ENCODE measurements at regions not wholly inside any gene's neighbourhood (a gene's known extent, or its start where the extent isn't known, plus 50 kb on each side); places are given as distances from the start of the nearest gene placed in this dataset.

GRCh38 chr4:58871509-58871908, 1761.3 kb upstream of the IGFBP7 start:
- TF ChIP-seq CTCF (IDR thresholded peaks at IDR 0.05): no peak
- H3K4me3 Mint-ChIP-seq: no peak overlapping the region

GRCh38 chr4:58849026-58849425, 1738.8 kb upstream of the IGFBP7 start:
- H3K27ac ChIP-seq (ENCODE audit: low read length): no peak overlapping the region
- H3K4me3 ChIP-seq (ENCODE audit: low read length): no peak overlapping the region
- Mint-ChIP-seq H3K4me1 (no peaks in the 10 kb centered on the region), H3K27ac (no peak overlapping the region), H3K36me3 (peaks cover 7% of the 10 kb centered on the region), H3K4me3 (no peak overlapping the region), H3K27me3 (ENCODE audit: low read depth in 2 of 2) (no peaks in the 10 kb centered on the region), H3K9me3 (peaks cover 7 to 13% of the 10 kb centered on the region in 2 donors)
- no peaks in the 10 kb centered on the region for H3K4me1 ChIP-seq (ENCODE audit: control insufficient read depth, insufficient read depth, low read length)
- no peaks in the 10 kb centered on the region for H3K27me3 ChIP-seq (ENCODE audit: control insufficient read depth, insufficient read depth, low read length)
- WGBS (ENCODE audit: insufficient coverage): 80% methylated on average over 1 of the region's 1 CpG
- TF ChIP-seq CTCF (IDR thresholded peaks at IDR 0.05): no peak
- no peaks in the 10 kb centered on the region for H3K36me3 ChIP-seq (ENCODE audit: control insufficient read depth, insufficient read depth, low read length)
- intact Hi-C loops (cut with micrococcal nuclease): no loop called here
- ATAC-seq: no peak
- no peak for DNase-seq
- H3K9me3 ChIP-seq (ENCODE audit: control insufficient read depth, insufficient read depth, low read length): peaks cover 6% of the 10 kb centered on the region

More at GRCh38 chr4:58871509-58871908, 1761.3 kb upstream of the IGFBP7 start:
- intact Hi-C loops (cut with micrococcal nuclease): no loop called here
- Mint-ChIP-seq H3K9me3 (peaks cover 13 to 15% of the 10 kb centered on the region in 2 donors), H3K27ac (no peak overlapping the region), H3K27me3 (ENCODE audit: low read depth in 2 of 2) (no peaks in the 10 kb centered on the region), H3K4me1 (no peaks in the 10 kb centered on the region), H3K36me3 (peaks cover 8% of the 10 kb centered on the region)
- no peak overlapping the region for H3K27ac ChIP-seq (ENCODE audit: low read length)
- no peaks in the 10 kb centered on the region for H3K4me1 ChIP-seq (ENCODE audit: control insufficient read depth, insufficient read depth, low read length)
- H3K4me3 ChIP-seq (ENCODE audit: low read length): no peak overlapping the region
- H3K36me3 ChIP-seq (ENCODE audit: control insufficient read depth, insufficient read depth, low read length): no peaks in the 10 kb centered on the region
- no peak for ATAC-seq
- no peaks in the 10 kb centered on the region for H3K9me3 ChIP-seq (ENCODE audit: control insufficient read depth, insufficient read depth, low read length)
- DNase-seq: no peak
- no peaks in the 10 kb centered on the region for H3K27me3 ChIP-seq (ENCODE audit: control insufficient read depth, insufficient read depth, low read length)
- 90% methylated on average over 3 of the region's 3 CpGs for WGBS (ENCODE audit: insufficient coverage)

GRCh38 chr4:58843455-58843854, 1733.3 kb upstream of the IGFBP7 start:
- H3K36me3 ChIP-seq (ENCODE audit: control insufficient read depth, insufficient read depth, low read length): no peaks in the 10 kb centered on the region
- no peak overlapping the region for H3K27ac ChIP-seq (ENCODE audit: low read length)
- no peak overlapping the region for H3K4me3 ChIP-seq (ENCODE audit: low read length)
- peaks cover 6 to 29% of the 10 kb centered on the region in 2 donors for H3K9me3 Mint-ChIP-seq
- H3K27ac Mint-ChIP-seq: no peak overlapping the region
- no peaks in the 10 kb centered on the region for H3K27me3 Mint-ChIP-seq (ENCODE audit: low read depth in 2 of 2)
- no peaks in the 10 kb centered on the region for H3K27me3 ChIP-seq (ENCODE audit: control insufficient read depth, insufficient read depth, low read length)
- no peaks in the 10 kb centered on the region for H3K4me1 ChIP-seq (ENCODE audit: control insufficient read depth, insufficient read depth, low read length)
- H3K36me3 Mint-ChIP-seq: no peaks in the 10 kb centered on the region
- DNase-seq (no peak), ATAC-seq (no peak)
- H3K4me1 Mint-ChIP-seq: no peaks in the 10 kb centered on the region
- H3K4me3 Mint-ChIP-seq: no peak overlapping the region
- TF ChIP-seq CTCF (IDR thresholded peaks at IDR 0.05): no peak
- H3K9me3 ChIP-seq (ENCODE audit: control insufficient read depth, insufficient read depth, low read length): peaks cover 8% of the 10 kb centered on the region
- intact Hi-C loops (cut with micrococcal nuclease): no loop called here

- Histone ChIP-seq H3K27me3 (ENCODE audit: control insufficient read depth, insufficient read depth, low read length) (no peaks in the 10 kb centered on the region), H3K36me3 (ENCODE audit: control insufficient read depth, insufficient read depth, low read length) (no peaks in the 10 kb centered on the region), H3K27ac (ENCODE audit: low read length) (no peak overlapping the region), H3K9me3 (ENCODE audit: control insufficient read depth, insufficient read depth, low read length) (peaks cover under 1% of the 10 kb centered on the region), H3K4me3 (ENCODE audit: low read length) (no peak overlapping the region), H3K4me1 (ENCODE audit: control insufficient read depth, insufficient read depth, low read length) (no peaks in the 10 kb centered on the region)
- peaks cover 9 to 16% of the 10 kb centered on the region in 2 donors for H3K9me3 Mint-ChIP-seq
- TF ChIP-seq CTCF (IDR thresholded peaks at IDR 0.05): no peak
- intact Hi-C loops (cut with micrococcal nuclease): no loop called here
- no peaks in the 10 kb centered on the region for H3K36me3 Mint-ChIP-seq
- H3K4me1 Mint-ChIP-seq: no peaks in the 10 kb centered on the region
- no peak overlapping the region for H3K4me3 Mint-ChIP-seq
- ATAC-seq (no peak), DNase-seq (no peak)
- 57% methylated on average over 1 of the region's 1 CpG for WGBS (ENCODE audit: insufficient coverage)
- H3K27ac Mint-ChIP-seq: no peak overlapping the region
- no peaks in the 10 kb centered on the region for H3K27me3 Mint-ChIP-seq (ENCODE audit: low read depth in 2 of 2)
These were observed 1722.9 kb upstream of the IGFBP7 start for GRCh38 chr4:58833126-58833525.

Measured in natural killer cell (primary cell).